ENCODE measurements at regions not wholly inside any gene's neighbourhood (a gene's known extent, or its start where the extent isn't known, plus 50 kb on each side); places are given as distances from the start of the nearest gene placed in this dataset.
"Not testable (repeated sequence)": the region's sequence is repeated elsewhere in the genome, so short reads cannot be mapped to it uniquely, and the experiment has no call there.

DNA sequence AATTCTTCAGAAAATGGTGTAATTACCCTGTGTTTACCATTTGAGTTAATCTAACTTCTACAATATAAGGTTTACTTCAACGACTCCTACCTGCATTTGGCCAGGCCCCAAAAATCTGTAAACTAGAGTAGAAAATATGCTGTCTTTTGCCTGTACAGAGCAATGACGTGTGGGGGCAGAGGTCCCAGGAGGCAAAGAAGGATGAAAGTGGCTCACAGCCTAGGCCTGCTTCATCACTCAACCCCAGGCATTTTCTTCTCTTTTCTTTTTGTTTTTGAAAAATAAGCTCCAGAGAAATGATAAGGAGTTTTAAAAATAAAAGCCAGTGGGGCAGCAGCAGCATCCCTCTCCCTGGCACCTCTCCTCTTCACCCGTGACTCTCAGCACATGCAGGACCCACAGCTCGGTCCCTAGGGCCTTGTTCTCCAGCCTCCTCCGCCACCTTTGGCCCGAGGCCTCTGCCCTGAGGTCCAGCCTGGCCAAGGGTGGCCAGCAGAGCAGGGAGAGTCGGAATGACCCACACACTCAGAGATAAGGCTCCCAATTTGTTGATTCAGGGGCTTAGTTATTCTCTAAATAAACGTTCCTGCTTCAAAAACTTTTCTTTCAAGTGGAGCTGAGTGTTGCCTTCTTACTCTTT lies 76.6 kb upstream of the ADRA1D start:
- no peak for FAIRE-seq
- TF ChIP-seq, protein P1, sequence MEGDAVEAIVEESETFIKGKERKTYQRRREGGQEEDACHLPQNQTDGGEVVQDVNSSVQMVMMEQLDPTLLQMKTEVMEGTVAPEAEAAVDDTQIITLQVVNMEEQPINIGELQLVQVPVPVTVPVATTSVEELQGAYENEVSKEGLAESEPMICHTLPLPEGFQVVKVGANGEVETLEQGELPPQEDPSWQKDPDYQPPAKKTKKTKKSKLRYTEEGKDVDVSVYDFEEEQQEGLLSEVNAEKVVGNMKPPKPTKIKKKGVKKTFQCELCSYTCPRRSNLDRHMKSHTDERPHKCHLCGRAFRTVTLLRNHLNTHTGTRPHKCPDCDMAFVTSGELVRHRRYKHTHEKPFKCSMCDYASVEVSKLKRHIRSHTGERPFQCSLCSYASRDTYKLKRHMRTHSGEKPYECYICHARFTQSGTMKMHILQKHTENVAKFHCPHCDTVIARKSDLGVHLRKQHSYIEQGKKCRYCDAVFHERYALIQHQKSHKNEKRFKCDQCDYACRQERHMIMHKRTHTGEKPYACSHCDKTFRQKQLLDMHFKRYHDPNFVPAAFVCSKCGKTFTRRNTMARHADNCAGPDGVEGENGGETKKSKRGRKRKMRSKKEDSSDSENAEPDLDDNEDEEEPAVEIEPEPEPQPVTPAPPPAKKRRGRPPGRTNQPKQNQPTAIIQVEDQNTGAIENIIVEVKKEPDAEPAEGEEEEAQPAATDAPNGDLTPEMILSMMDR (IDR thresholded peaks at IDR 0.05; ENCODE audit: insufficient read depth, missing control alignments) = no peak

GRCh38 chr20:4324611-4325243 lies 75.6 kb upstream of the ADRA1D start:
- no peak for FAIRE-seq
- DNase-seq (ENCODE audit: insufficient read length, low spot score) = no peak
- TF ChIP-seq, protein P1 (IDR thresholded peaks at IDR 0.05; ENCODE audit: insufficient read depth, missing control alignments) = no peak

More for the DNA sequence above, 76.6 kb upstream of the ADRA1D start:
- no peak for DNase-seq (ENCODE audit: insufficient read length, low spot score)

DNA sequence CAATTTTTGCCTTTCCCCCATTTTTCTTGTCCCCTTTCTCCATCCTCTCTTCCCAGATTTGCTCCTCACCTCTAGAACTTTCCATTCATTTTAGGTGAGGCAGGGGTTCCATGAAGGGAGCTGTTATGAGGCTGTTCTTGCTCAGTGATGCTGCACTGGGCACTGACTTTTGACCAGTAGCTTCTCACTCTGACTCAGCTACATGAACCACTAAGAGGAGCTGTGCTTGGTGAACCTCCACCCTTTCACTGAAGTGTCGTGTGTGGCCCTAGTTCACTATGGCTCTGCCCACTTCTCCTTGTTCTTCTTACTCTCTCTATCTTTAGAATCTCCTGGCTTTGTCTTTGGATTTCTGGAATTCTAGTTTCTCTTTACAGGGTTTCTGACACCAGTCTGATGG lies 73.4 kb upstream of the ADRA1D start:
- DNase-seq (ENCODE audit: insufficient read length, low spot score) (no peak), FAIRE-seq (no peak)
- TF ChIP-seq, protein P1 (IDR thresholded peaks at IDR 0.05; ENCODE audit: insufficient read depth, missing control alignments) = no peak

DNA sequence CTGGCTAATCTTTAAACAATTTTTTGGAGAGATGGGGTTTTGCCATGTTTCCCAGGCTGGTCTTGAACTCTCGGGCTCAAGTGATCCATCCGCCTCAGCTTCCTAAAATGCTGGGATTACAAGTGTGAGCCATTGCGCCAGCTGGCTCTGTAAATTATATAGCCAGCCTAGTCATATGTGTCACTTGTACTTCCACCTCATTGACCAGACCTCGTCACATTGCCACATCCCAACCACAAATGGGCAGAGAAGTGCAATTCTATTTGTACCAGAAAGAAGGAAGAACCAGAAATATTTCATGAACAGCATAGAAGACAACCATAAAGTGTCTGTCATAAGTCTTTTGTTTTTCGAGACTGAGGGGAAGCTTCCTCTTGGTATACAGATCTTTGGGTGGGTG lies 71.2 kb upstream of the ADRA1D start:
- FAIRE-seq = no peak
- no peak for DNase-seq (ENCODE audit: insufficient read length, low spot score)
- TF ChIP-seq, protein P1 (IDR thresholded peaks at IDR 0.05; ENCODE audit: insufficient read depth, missing control alignments) = no peak

GRCh38 chr20:4318891-4319290 lies 69.8 kb upstream of the ADRA1D start:
- TF ChIP-seq, protein P1 (IDR thresholded peaks at IDR 0.05; ENCODE audit: insufficient read depth, missing control alignments) = no peak
- no peak for DNase-seq (ENCODE audit: insufficient read length, low spot score)
- no peak for FAIRE-seq

GRCh38 chr20:4310616-4311015 lies 61.5 kb upstream of the ADRA1D start:
- not testable (repeated sequence) for FAIRE-seq; DNase-seq (ENCODE audit: insufficient read length, low spot score)

DNA sequence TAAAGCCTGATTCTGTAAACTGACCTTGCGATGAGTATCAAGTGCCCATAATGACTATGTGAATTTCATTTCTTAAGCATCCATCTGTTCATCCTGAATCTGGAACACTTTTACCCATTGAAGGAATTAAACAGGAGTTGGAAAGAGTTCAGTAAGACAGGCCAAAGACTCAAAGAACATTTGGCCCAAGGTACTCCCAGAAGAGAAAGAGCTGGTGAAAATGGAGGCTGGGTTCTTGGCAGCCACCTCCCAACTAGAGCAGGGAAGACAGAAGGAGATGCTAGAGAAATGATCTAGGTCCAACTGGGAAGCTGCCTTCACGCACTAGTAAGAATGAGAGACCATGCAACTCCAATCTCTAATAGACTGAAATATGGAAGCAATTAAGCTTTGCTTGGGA lies 57.1 kb upstream of the ADRA1D start:
- TF ChIP-seq, protein P1 (IDR thresholded peaks at IDR 0.05; ENCODE audit: insufficient read depth, missing control alignments) = no peak
- FAIRE-seq (no peak), DNase-seq (ENCODE audit: insufficient read length, low spot score) (no peak)
